GM23338 (cell line): ENCODE measurements at regions not wholly inside any gene's neighbourhood (a gene's known extent, or its start where the extent isn't known, plus 50 kb on each side); places are given as distances from the start of the nearest gene placed in this dataset.

Experiments used
- CREB1 ChIP-seq: fragments of 250-450 bp; sonication (Bioruptor Pico); IDR thresholded peaks from 2 replicates; pipeline ENCODE4 v1.5.0; 2020; ENCODE audit warnings: low read depth, mild to moderate bottlenecking, moderate library complexity
- CTCF ChIP-seq, 2 experiments: fragments of 200-600 bp in 1 of 2; sonication (generic) in 1 of 2; conservative IDR thresholded peaks; 2 replicates each; pipeline versions ENCODE4 v1.5.1 to v1.6.1; 2016 to 2017; ENCODE audit warnings: antibody characterized with exemption in 2 of 2, low read depth in 2 of 2, mild to moderate bottlenecking in 2 of 2, moderate library complexity in 1 of 2
- ETS1 ChIP-seq: IDR thresholded peaks from 2 replicates; pipeline ENCODE4 v1.6.1; 2016; ENCODE audit warnings: antibody characterized with exemption
- EZH2 ChIP-seq: fragments of 200-600 bp; sonication (generic); IDR thresholded peaks from one replicate; pipeline ENCODE4 v1.8.0; 2017; ENCODE audit warnings: antibody characterized with exemption, mild to moderate bottlenecking, low read depth; ENCODE audit not compliant: unreplicated experiment
- EZH2phosphoT487 ChIP-seq: fragments of 200-600 bp; sonication (generic); IDR thresholded peaks from one replicate; pipeline ENCODE4 v1.8.1; 2018; ENCODE audit warnings: antibody characterized with exemption; ENCODE audit not compliant: unreplicated experiment
- JUNB ChIP-seq: IDR thresholded peaks from one replicate; pipeline ENCODE4 v1.6.1; 2016; ENCODE audit warnings: antibody characterized with exemption; ENCODE audit not compliant: unreplicated experiment
- NANOG ChIP-seq: IDR thresholded peaks from 2 replicates; pipeline ENCODE4 v1.6.1; 2016; ENCODE audit warnings: antibody characterized with exemption, borderline replicate concordance
- POLR2AphosphoS5 ChIP-seq: IDR thresholded peaks from 2 replicates; pipeline ENCODE4 v1.6.1; 2016; ENCODE audit warnings: antibody characterized with exemption, low read depth
- REST ChIP-seq: IDR thresholded peaks from one replicate; pipeline ENCODE4 v1.6.1; 2018; ENCODE audit warnings: antibody characterized with exemption; ENCODE audit not compliant: unreplicated experiment
- STAT1 ChIP-seq: IDR thresholded peaks from one replicate; pipeline ENCODE4 v1.6.1; 2016; ENCODE audit warnings: antibody characterized with exemption; ENCODE audit not compliant: unreplicated experiment
- ZNF331 ChIP-seq: fragments of 250-450 bp; sonication (Bioruptor Pico); IDR thresholded peaks from 2 replicates; pipeline ENCODE4 v1.5.0; 2020; ENCODE audit warnings: low read depth, mild to moderate bottlenecking, moderate library complexity
- ZNF462 ChIP-seq: fragments of 250-450 bp; sonication (Bioruptor Pico); IDR thresholded peaks from 2 replicates; pipeline ENCODE4 v1.5.0; 2020; ENCODE audit warnings: mild to moderate bottlenecking, moderate library complexity

- TF ChIP-seq EZH2phosphoT487 = no peak
- TF ChIP-seq CREB1 (CRISPR knock-in tag) = no peak
- no peak for TF ChIP-seq CTCF (conservative IDR thresholded peaks at IDR 0.05; ENCODE audit: low read depth in 2 of 2)
- no peak for TF ChIP-seq EZH2
- no peak for TF ChIP-seq POLR2AphosphoS5
- TF ChIP-seq REST = no peak
- no peak for TF ChIP-seq ETS1
- no peak for TF ChIP-seq ZNF462 (CRISPR knock-in tag)
- no peak for TF ChIP-seq ZNF331 (CRISPR knock-in tag)
- TF ChIP-seq JUNB = no peak
- no peak for TF ChIP-seq NANOG
- no peak for TF ChIP-seq STAT1
Measured at GRCh38 chr7:39816462-39817060, 133.5 kb upstream of the CDK13 start.
